GM23338 (cell line): ENCODE measurements at regions not wholly inside any gene's neighbourhood (a gene's known extent, or its start where the extent isn't known, plus 50 kb on each side); places are given as distances from the start of the nearest gene placed in this dataset.

Source experiments
- ATAC-seq: fragments of 200-7000 bp; cut with Tn5 transposase; 3 replicates; pipeline ENCODE4 v1.9.1; 2020
- DNase-seq: peaks from one replicate; pipeline ENCODE4 v3.0.0-alpha.2; 2015; ENCODE audit warnings: low spot score
- H2AFZ ChIP-seq: fragments of 200-600 bp; sonication (generic); 2 replicates; pipeline ENCODE4 v1.8.0; 2016; ENCODE audit warnings: antibody characterized with exemption, mild to moderate bottlenecking, moderate library complexity
- H3F3A ChIP-seq: fragments of 200-600 bp; sonication (generic); replicated peaks from 2 replicates; pipeline ENCODE4 v1.8.0; 2017; ENCODE audit warnings: antibody characterized with exemption, mixed run types, low read depth
- H3K27ac ChIP-seq: fragments of 200-600 bp; sonication (generic); 2 replicates; pipeline ENCODE4 v1.6.1; 2016; ENCODE audit warnings: low read depth
- H3K27me3 ChIP-seq: fragments of 200-600 bp; sonication (generic); 2 replicates; pipeline ENCODE4 v1.8.0; 2016; ENCODE audit warnings: mild to moderate bottlenecking, mixed run types, moderate library complexity; ENCODE audit not compliant: insufficient read depth
- H3K36me3 ChIP-seq: fragments of 200-600 bp; sonication (generic); 2 replicates; pipeline ENCODE4 v1.8.0; 2016; ENCODE audit warnings: mild to moderate bottlenecking; ENCODE audit not compliant: insufficient read depth
- H3K4me1 ChIP-seq: fragments of 200-600 bp; sonication (generic); 2 replicates; pipeline ENCODE4 v1.8.0; 2016; ENCODE audit warnings: mild to moderate bottlenecking, moderate library complexity; ENCODE audit not compliant: insufficient read depth
- H3K4me2 ChIP-seq: fragments of 200-600 bp; sonication (generic); 2 replicates; pipeline ENCODE4 v1.7.1; 2017; ENCODE audit warnings: mixed run types
- H3K4me3 ChIP-seq: fragments of 200-600 bp; sonication (generic); 2 replicates; pipeline ENCODE4 v1.6.1; 2016; ENCODE audit warnings: mixed run types
- H3K79me2 ChIP-seq: fragments of 200-600 bp; sonication (generic); replicated peaks from 2 replicates; pipeline ENCODE4 v1.8.0; 2017; ENCODE audit warnings: mild to moderate bottlenecking; ENCODE audit not compliant: insufficient read depth
- H3K9me2 ChIP-seq: fragments of 200-600 bp; sonication (generic); 2 replicates; pipeline ENCODE4 v1.8.0; 2017; ENCODE audit not compliant: insufficient read depth
- H4K20me1 ChIP-seq: fragments of 200-600 bp; sonication (generic); replicated peaks from 2 replicates; pipeline ENCODE4 v1.8.0; 2017; ENCODE audit warnings: mild to moderate bottlenecking; ENCODE audit not compliant: insufficient read depth
- H3K27ac Mint-ChIP-seq: 2 replicates; pipeline ENCODE4 v1.8.0; 2020; ENCODE audit warnings: inconsistent platforms, mild to moderate bottlenecking, moderate library complexity, mixed read lengths
- H3K27me3 Mint-ChIP-seq: 3 replicates; pipeline ENCODE4 v1.8.0; 2022; ENCODE audit warnings: low read depth, mild to moderate bottlenecking, moderate library complexity, mixed read lengths, inconsistent platforms; ENCODE audit not compliant: insufficient read depth, poor library complexity
- H3K36me3 Mint-ChIP-seq: 3 replicates; pipeline ENCODE4 v1.8.0; 2021; ENCODE audit warnings: low read depth, mild to moderate bottlenecking, inconsistent platforms, moderate library complexity, mixed read lengths
- H3K4me1 Mint-ChIP-seq: 3 replicates; pipeline ENCODE4 v1.8.0; 2020; ENCODE audit warnings: mild to moderate bottlenecking, inconsistent platforms, mixed read lengths
- H3K4me3 Mint-ChIP-seq: 3 replicates; pipeline ENCODE4 v1.8.0; 2021; ENCODE audit warnings: moderate library complexity, mild to moderate bottlenecking, inconsistent platforms, mixed read lengths
- H3K9me3 Mint-ChIP-seq: 3 replicates; pipeline ENCODE4 v1.8.0; 2020; ENCODE audit warnings: moderate library complexity, mild to moderate bottlenecking, inconsistent platforms, mixed read lengths
- CREB1 ChIP-seq: fragments of 250-450 bp; sonication (Bioruptor Pico); IDR thresholded peaks from 2 replicates; pipeline ENCODE4 v1.5.0; 2020; ENCODE audit warnings: low read depth, mild to moderate bottlenecking, moderate library complexity
- EZH2 ChIP-seq: fragments of 200-600 bp; sonication (generic); IDR thresholded peaks from one replicate; pipeline ENCODE4 v1.8.0; 2017; ENCODE audit warnings: antibody characterized with exemption, mild to moderate bottlenecking, low read depth; ENCODE audit not compliant: unreplicated experiment
- EZH2phosphoT487 ChIP-seq: fragments of 200-600 bp; sonication (generic); IDR thresholded peaks from one replicate; pipeline ENCODE4 v1.8.1; 2018; ENCODE audit warnings: antibody characterized with exemption; ENCODE audit not compliant: unreplicated experiment
- JUNB ChIP-seq: IDR thresholded peaks from one replicate; pipeline ENCODE4 v1.6.1; 2016; ENCODE audit warnings: antibody characterized with exemption; ENCODE audit not compliant: unreplicated experiment
- NANOG ChIP-seq: IDR thresholded peaks from 2 replicates; pipeline ENCODE4 v1.6.1; 2016; ENCODE audit warnings: antibody characterized with exemption, borderline replicate concordance
- POLR2AphosphoS5 ChIP-seq: IDR thresholded peaks from 2 replicates; pipeline ENCODE4 v1.6.1; 2016; ENCODE audit warnings: antibody characterized with exemption, low read depth
- STAT1 ChIP-seq: IDR thresholded peaks from one replicate; pipeline ENCODE4 v1.6.1; 2016; ENCODE audit warnings: antibody characterized with exemption; ENCODE audit not compliant: unreplicated experiment
- ZNF114 ChIP-seq: fragments of 250-450 bp; sonication (Bioruptor Pico); IDR thresholded peaks from 2 replicates; pipeline ENCODE4 v1.5.0; 2020; ENCODE audit warnings: mild to moderate bottlenecking, moderate library complexity
- ZNF331 ChIP-seq: fragments of 250-450 bp; sonication (Bioruptor Pico); IDR thresholded peaks from 2 replicates; pipeline ENCODE4 v1.5.0; 2020; ENCODE audit warnings: low read depth, mild to moderate bottlenecking, moderate library complexity
- TF ChIP-seq, protein P1 (sequence below): IDR thresholded peaks from 2 replicates; pipeline ENCODE4 v1.6.1; 2016; ENCODE audit warnings: antibody characterized with exemption
- TF ChIP-seq, protein P2 (sequence below): IDR thresholded peaks from one replicate; pipeline ENCODE4 v1.6.1; 2018; ENCODE audit warnings: antibody characterized with exemption; ENCODE audit not compliant: unreplicated experiment
- TF ChIP-seq, protein P3 (sequence below): fragments of 250-450 bp; sonication (Bioruptor Pico); IDR thresholded peaks from 2 replicates; pipeline ENCODE4 v1.5.0; 2020; ENCODE audit warnings: mild to moderate bottlenecking, moderate library complexity
- TF ChIP-seq, protein P4 (sequence below), 2 experiments: fragments of 200-600 bp in 1 of 2; sonication (generic) in 1 of 2; conservative IDR thresholded peaks; 2 replicates each; pipeline versions ENCODE4 v1.5.1 to v1.6.1; 2016 to 2017; ENCODE audit warnings: antibody characterized with exemption in 2 of 2, low read depth in 2 of 2, mild to moderate bottlenecking in 2 of 2, moderate library complexity in 1 of 2

DNA sequence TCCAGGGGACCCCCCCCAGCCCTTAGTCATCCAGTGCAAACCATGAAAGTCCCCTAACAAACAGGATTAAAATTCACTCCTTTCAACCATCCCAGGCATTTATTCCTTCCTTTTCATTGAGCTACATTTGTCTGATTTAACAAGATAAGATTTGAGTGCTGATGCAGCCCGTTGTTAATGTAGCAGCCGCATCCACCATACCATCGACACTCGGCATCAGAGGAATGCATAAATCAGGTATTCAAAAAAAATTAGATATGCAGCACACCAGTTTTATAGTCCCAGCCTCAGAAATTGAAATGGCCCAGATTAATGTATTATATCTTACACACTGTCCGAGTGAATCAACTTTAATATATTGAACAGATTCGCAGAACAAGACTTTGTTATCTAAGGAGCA is 676.5 kb upstream of the FANCL start:
- TF ChIP-seq POLR2AphosphoS5 (no peak), EZH2 (no peak), ZNF331 (CRISPR knock-in tag) (no peak), CREB1 (CRISPR knock-in tag) (no peak), ZNF114 (CRISPR knock-in tag) (no peak), EZH2phosphoT487 (no peak), STAT1 (no peak), NANOG (no peak), JUNB (no peak)
- TF ChIP-seq, protein P1, sequence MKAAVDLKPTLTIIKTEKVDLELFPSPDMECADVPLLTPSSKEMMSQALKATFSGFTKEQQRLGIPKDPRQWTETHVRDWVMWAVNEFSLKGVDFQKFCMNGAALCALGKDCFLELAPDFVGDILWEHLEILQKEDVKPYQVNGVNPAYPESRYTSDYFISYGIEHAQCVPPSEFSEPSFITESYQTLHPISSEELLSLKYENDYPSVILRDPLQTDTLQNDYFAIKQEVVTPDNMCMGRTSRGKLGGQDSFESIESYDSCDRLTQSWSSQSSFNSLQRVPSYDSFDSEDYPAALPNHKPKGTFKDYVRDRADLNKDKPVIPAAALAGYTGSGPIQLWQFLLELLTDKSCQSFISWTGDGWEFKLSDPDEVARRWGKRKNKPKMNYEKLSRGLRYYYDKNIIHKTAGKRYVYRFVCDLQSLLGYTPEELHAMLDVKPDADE, result no peak
- TF ChIP-seq, protein P2, sequence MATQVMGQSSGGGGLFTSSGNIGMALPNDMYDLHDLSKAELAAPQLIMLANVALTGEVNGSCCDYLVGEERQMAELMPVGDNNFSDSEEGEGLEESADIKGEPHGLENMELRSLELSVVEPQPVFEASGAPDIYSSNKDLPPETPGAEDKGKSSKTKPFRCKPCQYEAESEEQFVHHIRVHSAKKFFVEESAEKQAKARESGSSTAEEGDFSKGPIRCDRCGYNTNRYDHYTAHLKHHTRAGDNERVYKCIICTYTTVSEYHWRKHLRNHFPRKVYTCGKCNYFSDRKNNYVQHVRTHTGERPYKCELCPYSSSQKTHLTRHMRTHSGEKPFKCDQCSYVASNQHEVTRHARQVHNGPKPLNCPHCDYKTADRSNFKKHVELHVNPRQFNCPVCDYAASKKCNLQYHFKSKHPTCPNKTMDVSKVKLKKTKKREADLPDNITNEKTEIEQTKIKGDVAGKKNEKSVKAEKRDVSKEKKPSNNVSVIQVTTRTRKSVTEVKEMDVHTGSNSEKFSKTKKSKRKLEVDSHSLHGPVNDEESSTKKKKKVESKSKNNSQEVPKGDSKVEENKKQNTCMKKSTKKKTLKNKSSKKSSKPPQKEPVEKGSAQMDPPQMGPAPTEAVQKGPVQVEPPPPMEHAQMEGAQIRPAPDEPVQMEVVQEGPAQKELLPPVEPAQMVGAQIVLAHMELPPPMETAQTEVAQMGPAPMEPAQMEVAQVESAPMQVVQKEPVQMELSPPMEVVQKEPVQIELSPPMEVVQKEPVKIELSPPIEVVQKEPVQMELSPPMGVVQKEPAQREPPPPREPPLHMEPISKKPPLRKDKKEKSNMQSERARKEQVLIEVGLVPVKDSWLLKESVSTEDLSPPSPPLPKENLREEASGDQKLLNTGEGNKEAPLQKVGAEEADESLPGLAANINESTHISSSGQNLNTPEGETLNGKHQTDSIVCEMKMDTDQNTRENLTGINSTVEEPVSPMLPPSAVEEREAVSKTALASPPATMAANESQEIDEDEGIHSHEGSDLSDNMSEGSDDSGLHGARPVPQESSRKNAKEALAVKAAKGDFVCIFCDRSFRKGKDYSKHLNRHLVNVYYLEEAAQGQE, result no peak
- TF ChIP-seq, protein P3, sequence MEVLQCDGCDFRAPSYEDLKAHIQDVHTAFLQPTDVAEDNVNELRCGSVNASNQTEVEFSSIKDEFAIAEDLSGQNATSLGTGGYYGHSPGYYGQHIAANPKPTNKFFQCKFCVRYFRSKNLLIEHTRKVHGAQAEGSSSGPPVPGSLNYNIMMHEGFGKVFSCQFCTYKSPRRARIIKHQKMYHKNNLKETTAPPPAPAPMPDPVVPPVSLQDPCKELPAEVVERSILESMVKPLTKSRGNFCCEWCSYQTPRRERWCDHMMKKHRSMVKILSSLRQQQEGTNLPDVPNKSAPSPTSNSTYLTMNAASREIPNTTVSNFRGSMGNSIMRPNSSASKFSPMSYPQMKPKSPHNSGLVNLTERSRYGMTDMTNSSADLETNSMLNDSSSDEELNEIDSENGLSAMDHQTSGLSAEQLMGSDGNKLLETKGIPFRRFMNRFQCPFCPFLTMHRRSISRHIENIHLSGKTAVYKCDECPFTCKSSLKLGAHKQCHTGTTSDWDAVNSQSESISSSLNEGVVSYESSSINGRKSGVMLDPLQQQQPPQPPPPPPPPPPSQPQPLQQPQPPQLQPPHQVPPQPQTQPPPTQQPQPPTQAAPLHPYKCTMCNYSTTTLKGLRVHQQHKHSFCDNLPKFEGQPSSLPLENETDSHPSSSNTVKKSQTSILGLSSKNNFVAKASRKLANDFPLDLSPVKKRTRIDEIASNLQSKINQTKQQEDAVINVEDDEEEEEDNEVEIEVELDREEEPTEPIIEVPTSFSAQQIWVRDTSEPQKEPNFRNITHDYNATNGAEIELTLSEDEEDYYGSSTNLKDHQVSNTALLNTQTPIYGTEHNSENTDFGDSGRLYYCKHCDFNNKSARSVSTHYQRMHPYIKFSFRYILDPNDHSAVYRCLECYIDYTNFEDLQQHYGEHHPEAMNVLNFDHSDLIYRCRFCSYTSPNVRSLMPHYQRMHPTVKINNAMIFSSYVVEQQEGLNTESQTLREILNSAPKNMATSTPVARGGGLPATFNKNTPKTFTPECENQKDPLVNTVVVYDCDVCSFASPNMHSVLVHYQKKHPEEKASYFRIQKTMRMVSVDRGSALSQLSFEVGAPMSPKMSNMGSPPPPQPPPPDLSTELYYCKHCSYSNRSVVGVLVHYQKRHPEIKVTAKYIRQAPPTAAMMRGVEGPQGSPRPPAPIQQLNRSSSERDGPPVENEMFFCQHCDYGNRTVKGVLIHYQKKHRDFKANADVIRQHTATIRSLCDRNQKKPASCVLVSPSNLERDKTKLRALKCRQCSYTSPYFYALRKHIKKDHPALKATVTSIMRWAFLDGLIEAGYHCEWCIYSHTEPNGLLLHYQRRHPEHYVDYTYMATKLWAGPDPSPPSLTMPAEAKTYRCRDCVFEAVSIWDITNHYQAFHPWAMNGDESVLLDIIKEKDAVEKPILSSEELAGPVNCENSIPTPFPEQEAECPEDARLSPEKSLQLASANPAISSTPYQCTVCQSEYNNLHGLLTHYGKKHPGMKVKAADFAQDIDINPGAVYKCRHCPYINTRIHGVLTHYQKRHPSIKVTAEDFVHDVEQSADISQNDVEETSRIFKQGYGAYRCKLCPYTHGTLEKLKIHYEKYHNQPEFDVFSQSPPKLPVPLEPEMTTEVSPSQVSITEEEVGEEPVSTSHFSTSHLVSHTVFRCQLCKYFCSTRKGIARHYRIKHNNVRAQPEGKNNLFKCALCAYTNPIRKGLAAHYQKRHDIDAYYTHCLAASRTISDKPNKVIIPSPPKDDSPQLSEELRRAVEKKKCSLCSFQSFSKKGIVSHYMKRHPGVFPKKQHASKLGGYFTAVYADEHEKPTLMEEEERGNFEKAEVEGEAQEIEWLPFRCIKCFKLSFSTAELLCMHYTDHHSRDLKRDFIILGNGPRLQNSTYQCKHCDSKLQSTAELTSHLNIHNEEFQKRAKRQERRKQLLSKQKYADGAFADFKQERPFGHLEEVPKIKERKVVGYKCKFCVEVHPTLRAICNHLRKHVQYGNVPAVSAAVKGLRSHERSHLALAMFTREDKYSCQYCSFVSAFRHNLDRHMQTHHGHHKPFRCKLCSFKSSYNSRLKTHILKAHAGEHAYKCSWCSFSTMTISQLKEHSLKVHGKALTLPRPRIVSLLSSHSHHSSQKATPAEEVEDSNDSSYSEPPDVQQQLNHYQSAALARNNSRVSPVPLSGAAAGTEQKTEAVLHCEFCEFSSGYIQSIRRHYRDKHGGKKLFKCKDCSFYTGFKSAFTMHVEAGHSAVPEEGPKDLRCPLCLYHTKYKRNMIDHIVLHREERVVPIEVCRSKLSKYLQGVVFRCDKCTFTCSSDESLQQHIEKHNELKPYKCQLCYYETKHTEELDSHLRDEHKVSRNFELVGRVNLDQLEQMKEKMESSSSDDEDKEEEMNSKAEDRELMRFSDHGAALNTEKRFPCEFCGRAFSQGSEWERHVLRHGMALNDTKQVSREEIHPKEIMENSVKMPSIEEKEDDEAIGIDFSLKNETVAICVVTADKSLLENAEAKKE (CRISPR knock-in tag), result no peak
- TF ChIP-seq, protein P4, sequence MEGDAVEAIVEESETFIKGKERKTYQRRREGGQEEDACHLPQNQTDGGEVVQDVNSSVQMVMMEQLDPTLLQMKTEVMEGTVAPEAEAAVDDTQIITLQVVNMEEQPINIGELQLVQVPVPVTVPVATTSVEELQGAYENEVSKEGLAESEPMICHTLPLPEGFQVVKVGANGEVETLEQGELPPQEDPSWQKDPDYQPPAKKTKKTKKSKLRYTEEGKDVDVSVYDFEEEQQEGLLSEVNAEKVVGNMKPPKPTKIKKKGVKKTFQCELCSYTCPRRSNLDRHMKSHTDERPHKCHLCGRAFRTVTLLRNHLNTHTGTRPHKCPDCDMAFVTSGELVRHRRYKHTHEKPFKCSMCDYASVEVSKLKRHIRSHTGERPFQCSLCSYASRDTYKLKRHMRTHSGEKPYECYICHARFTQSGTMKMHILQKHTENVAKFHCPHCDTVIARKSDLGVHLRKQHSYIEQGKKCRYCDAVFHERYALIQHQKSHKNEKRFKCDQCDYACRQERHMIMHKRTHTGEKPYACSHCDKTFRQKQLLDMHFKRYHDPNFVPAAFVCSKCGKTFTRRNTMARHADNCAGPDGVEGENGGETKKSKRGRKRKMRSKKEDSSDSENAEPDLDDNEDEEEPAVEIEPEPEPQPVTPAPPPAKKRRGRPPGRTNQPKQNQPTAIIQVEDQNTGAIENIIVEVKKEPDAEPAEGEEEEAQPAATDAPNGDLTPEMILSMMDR (conservative IDR thresholded peaks at IDR 0.05; ENCODE audit: low read depth in 2 of 2), result no peak
- Histone ChIP-seq H4K20me1 (no peaks in the 10 kb centered on the region), H3K9me2 (no peaks in the 10 kb centered on the region), H3K27ac (no peak overlapping the region), H3K79me2 (no peaks in the 10 kb centered on the region), H3K4me2 (no peak overlapping the region), H3K4me1 (peaks cover 10% of the 10 kb centered on the region), H2AFZ (no peak overlapping the region), H3F3A (no peaks in the 10 kb centered on the region), H3K4me3 (no peak overlapping the region), H3K36me3 (no peaks in the 10 kb centered on the region), H3K27me3 (no peaks in the 10 kb centered on the region)
- DNase-seq, result no peak
- Mint-ChIP-seq H3K9me3 (no peaks in the 10 kb centered on the region), H3K27ac (no peak overlapping the region), H3K27me3 (no peaks in the 10 kb centered on the region), H3K4me3 (no peak overlapping the region), H3K4me1 (peaks cover 31% of the 10 kb centered on the region), H3K36me3 (no peaks in the 10 kb centered on the region)
- ATAC-seq, result no peak
